DND-41 (cell line): ENCODE measurements at regions not wholly inside any gene's neighbourhood (a gene's known extent, or its start where the extent isn't known, plus 50 kb on each side); places are given as distances from the start of the nearest gene placed in this dataset.

Experiments used
- ATAC-seq: fragments of 200-7000 bp; cut with Tn5 transposase; 3 replicates; pipeline ENCODE4 v1.9.1; 2021; ENCODE audit warnings: low read depth; ENCODE audit not compliant: insufficient read depth
- DNase-seq: peaks from one replicate; pipeline ENCODE4 v3.0.0-alpha.2; 2020
- H2AFZ ChIP-seq: 2 replicates; pipeline ENCODE4 v1.6.0; 2012; ENCODE audit warnings: low read depth, low read length
- H3K27ac ChIP-seq: 2 replicates; pipeline ENCODE4 v1.5.1; 2012; ENCODE audit warnings: low read length, inconsistent platforms
- H3K27me3 ChIP-seq: fragments of 200-600 bp; sonication (generic); 2 replicates; pipeline ENCODE4 v1.6.0; 2012; ENCODE audit warnings: low read length, mild to moderate bottlenecking, inconsistent platforms; ENCODE audit not compliant: insufficient read depth, poor library complexity
- H3K36me3 ChIP-seq: 2 replicates; pipeline ENCODE4 v1.5.1; 2012; ENCODE audit warnings: low read length, inconsistent platforms; ENCODE audit not compliant: insufficient read depth
- H3K4me1 ChIP-seq: 2 replicates; pipeline ENCODE4 v1.5.1; 2012; ENCODE audit warnings: mild to moderate bottlenecking, low read length; ENCODE audit not compliant: insufficient read depth
- H3K4me2 ChIP-seq: 2 replicates; pipeline ENCODE4 v1.6.0; 2012; ENCODE audit warnings: mild to moderate bottlenecking, moderate library complexity, low read length, inconsistent platforms; ENCODE audit not compliant: insufficient read depth
- H3K4me3 ChIP-seq, 2 experiments: fragments of 200-600 bp in 1 of 2; shearing (Covaris generic) in 1 of 2; 2 replicates each; pipeline ENCODE4 v1.5.1; 2012 to 2016; ENCODE audit warnings: inconsistent platforms in 2 of 2, low read length in 2 of 2, mild to moderate bottlenecking in 2 of 2, low read depth in 1 of 2, moderate library complexity in 1 of 2
- H3K79me2 ChIP-seq: 2 replicates; pipeline ENCODE4 v1.6.0; 2012; ENCODE audit warnings: low read length, inconsistent platforms; ENCODE audit not compliant: insufficient read depth
- H3K9ac ChIP-seq: 2 replicates; pipeline ENCODE4 v1.6.0; 2012; ENCODE audit warnings: low read depth, mild to moderate bottlenecking, inconsistent platforms, low read length, moderate library complexity
- H3K9me3 ChIP-seq: 2 replicates; pipeline ENCODE4 v1.5.1; 2012; ENCODE audit warnings: low read length, moderate library complexity, mild to moderate bottlenecking, inconsistent platforms; ENCODE audit not compliant: insufficient read depth, severe bottlenecking
- H4K20me1 ChIP-seq: 2 replicates; pipeline ENCODE4 v1.6.0; 2012; ENCODE audit warnings: low read length; ENCODE audit not compliant: insufficient read depth
- EZH2 ChIP-seq: IDR thresholded peaks from 3 replicates; pipeline ENCODE4 v1.6.1; 2012; ENCODE audit warnings: borderline replicate concordance, low read depth, mild to moderate bottlenecking, moderate library complexity, low read length, inconsistent platforms; ENCODE audit not compliant: severe bottlenecking
- TF ChIP-seq, protein P1 (sequence below): IDR thresholded peaks from 2 replicates; pipeline ENCODE4 v1.5.1; 2012; ENCODE audit warnings: borderline replicate concordance, low read length, moderate library complexity, mild to moderate bottlenecking; ENCODE audit not compliant: poor library complexity, severe bottlenecking; ENCODE audit errors: extremely low read depth

DNA sequence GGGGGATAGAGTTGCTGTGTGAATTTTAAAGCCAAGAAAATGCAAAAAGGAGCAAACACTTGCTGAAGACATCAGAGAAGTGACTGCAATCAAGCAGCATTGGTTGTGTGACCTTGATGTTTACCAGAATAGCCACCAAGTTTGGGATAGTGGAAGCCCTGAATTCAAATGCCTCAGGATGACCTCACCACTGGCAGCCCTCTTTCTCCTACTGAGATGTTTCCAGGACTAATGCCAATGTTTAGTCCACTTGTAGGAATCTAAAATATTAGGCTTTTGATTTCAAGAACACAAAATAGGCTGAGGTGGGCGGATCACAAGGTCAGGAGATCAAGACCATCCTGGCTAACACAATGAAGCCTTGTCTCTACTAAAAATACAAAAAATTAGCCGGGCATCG is 112.2 kb upstream of the NUDT12 start:
- Histone ChIP-seq H3K9me3 (no peaks in the 10 kb centered on the region), H3K27ac (no peak overlapping the region), H2AFZ (no peak overlapping the region), H3K4me1 (no peaks in the 10 kb centered on the region), H3K4me3 (no peak overlapping the region), H3K9ac (no peak overlapping the region), H4K20me1 (no peaks in the 10 kb centered on the region), H3K4me2 (no peak overlapping the region), H3K27me3 (no peaks in the 10 kb centered on the region), H3K36me3 (no peaks in the 10 kb centered on the region), H3K79me2 (no peaks in the 10 kb centered on the region)
- no peak for DNase-seq
- TF ChIP-seq EZH2: no peak
- TF ChIP-seq, protein P1, sequence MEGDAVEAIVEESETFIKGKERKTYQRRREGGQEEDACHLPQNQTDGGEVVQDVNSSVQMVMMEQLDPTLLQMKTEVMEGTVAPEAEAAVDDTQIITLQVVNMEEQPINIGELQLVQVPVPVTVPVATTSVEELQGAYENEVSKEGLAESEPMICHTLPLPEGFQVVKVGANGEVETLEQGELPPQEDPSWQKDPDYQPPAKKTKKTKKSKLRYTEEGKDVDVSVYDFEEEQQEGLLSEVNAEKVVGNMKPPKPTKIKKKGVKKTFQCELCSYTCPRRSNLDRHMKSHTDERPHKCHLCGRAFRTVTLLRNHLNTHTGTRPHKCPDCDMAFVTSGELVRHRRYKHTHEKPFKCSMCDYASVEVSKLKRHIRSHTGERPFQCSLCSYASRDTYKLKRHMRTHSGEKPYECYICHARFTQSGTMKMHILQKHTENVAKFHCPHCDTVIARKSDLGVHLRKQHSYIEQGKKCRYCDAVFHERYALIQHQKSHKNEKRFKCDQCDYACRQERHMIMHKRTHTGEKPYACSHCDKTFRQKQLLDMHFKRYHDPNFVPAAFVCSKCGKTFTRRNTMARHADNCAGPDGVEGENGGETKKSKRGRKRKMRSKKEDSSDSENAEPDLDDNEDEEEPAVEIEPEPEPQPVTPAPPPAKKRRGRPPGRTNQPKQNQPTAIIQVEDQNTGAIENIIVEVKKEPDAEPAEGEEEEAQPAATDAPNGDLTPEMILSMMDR: no peak
- no peak for ATAC-seq

DNA sequence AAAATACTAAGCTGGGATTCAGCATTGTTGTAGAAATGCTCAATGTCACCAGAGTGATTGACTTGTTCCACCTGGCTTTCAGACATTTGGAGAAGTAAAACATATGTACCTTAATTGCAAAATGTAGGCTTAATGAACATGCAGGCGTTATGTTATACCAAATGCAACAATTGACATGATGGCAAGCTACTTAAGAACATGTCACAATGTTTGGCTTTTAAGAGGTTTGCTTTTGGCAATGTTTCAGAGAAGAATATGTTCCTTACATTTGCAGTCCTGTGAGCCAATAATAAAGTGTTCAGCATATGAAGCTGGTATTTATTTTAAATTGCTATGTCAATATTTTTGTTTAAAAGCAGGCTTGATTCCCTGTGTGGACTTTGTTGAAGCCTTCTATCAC is 111.7 kb upstream of the NUDT12 start:
- ATAC-seq: no peak
- H4K20me1 ChIP-seq: no peaks in the 10 kb centered on the region
- H3K27ac ChIP-seq: no peak overlapping the region
- H3K4me1 ChIP-seq: no peaks in the 10 kb centered on the region
- H3K4me3 ChIP-seq: no peak overlapping the region
- no peaks in the 10 kb centered on the region for H3K27me3 ChIP-seq
- no peak for DNase-seq
- H3K4me2 ChIP-seq: no peak overlapping the region
- no peak for TF ChIP-seq EZH2
- TF ChIP-seq, protein P1: no peak
- no peak overlapping the region for H3K9ac ChIP-seq
- H3K36me3 ChIP-seq: no peaks in the 10 kb centered on the region
- no peaks in the 10 kb centered on the region for H3K9me3 ChIP-seq
- H3K79me2 ChIP-seq: no peaks in the 10 kb centered on the region
- H2AFZ ChIP-seq: no peak overlapping the region

DNA sequence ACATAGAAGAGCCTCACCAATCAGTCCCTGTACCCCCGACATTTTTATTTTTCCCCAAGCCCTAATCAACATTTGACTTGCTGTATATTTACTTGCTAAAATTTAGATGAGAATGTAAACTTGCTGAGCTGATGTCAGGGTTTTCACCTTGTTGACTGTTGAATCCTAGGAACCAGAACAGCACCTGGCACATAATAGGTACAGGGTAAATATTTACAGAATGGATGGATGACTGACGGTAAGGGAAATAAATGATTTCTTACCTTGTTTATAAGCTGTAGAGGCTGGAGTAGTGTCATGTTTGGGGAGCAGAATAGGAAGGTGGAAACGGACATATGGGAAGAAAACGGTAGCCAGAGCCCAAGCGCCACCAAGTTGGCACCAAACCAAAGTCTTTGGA is 107.0 kb upstream of the NUDT12 start:
- no peaks in the 10 kb centered on the region for H3K27me3 ChIP-seq
- H3K4me3 ChIP-seq: no peak overlapping the region
- no peaks in the 10 kb centered on the region for H4K20me1 ChIP-seq
- no peaks in the 10 kb centered on the region for H3K79me2 ChIP-seq
- no peak overlapping the region for H3K9ac ChIP-seq
- DNase-seq (no peak), ATAC-seq (no peak)
- no peak for TF ChIP-seq EZH2
- TF ChIP-seq, protein P1: no peak
- H3K4me2 ChIP-seq: no peak overlapping the region
- H3K4me1 ChIP-seq: no peaks in the 10 kb centered on the region
- no peaks in the 10 kb centered on the region for H3K36me3 ChIP-seq
- no peak overlapping the region for H3K27ac ChIP-seq
- H3K9me3 ChIP-seq: no peaks in the 10 kb centered on the region
- no peak overlapping the region for H2AFZ ChIP-seq

DNA sequence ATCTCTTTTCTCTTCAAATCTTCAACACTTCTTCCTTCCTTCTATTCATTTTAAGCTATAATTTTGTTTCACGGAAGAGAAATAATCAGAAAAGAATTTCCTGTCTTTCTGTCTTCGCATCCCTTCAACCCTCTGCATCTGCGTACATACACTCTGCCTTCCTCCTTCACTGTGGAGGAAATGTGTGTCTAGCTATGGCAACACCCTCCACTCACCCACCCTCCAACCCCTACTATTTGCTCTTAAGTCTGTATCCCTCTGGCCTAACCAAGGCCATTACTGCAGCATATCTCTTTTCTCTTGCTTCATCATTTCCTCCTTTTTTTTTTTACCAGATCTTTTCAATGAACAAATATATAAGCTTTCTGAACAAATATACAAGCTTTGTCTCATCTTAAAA is 105.7 kb upstream of the NUDT12 start:
- DNase-seq (no peak), ATAC-seq (no peak)
- Histone ChIP-seq H2AFZ (no peak overlapping the region), H3K4me3 (no peak overlapping the region), H4K20me1 (no peaks in the 10 kb centered on the region), H3K9me3 (no peaks in the 10 kb centered on the region), H3K4me2 (no peak overlapping the region), H3K27ac (no peak overlapping the region), H3K27me3 (no peaks in the 10 kb centered on the region), H3K9ac (no peak overlapping the region), H3K79me2 (no peaks in the 10 kb centered on the region), H3K36me3 (no peaks in the 10 kb centered on the region), H3K4me1 (no peaks in the 10 kb centered on the region)
- TF ChIP-seq, protein P1: no peak
- TF ChIP-seq EZH2: no peak
